GM12878 (cell line): ENCODE measurements at regions not wholly inside any gene's neighbourhood (a gene's known extent, or its start where the extent isn't known, plus 50 kb on each side); places are given as distances from the start of the nearest gene placed in this dataset.

Experiments
- ATAC-seq: fragments of 200-7000 bp; cut with Tn5 transposase; 3 replicates; pipeline ENCODE4 v1.9.1; 2020; ENCODE audit warnings: mild to moderate bottlenecking, moderate library complexity
- BruUV-seq: library from RNA; stranded (reverse); fragments of 400-500 nt; replicated peaks from 2 replicates; lab custom pipeline; 2021; lab: Mats Ljungman, UMichigan
- CTCF ChIA-PET: fragments of 300-600 bp; sonication (Branson Sonifier 250); formaldehyde crosslinking; extraction: SDS; loops from one replicate; lab custom pipeline; 2021; ENCODE audit warnings: inconsistent platforms; lab: Yijun Ruan, JAX
- POLR2A ChIA-PET: fragments of 350-600 bp; formaldehyde crosslinking; extraction: SDS; loops from one replicate; lab custom pipeline; 2021; ENCODE audit warnings: inconsistent platforms; lab: Charles Lee
- RAD21 ChIA-PET: fragments of 300-600 bp; sonication (Branson Sonifier 250); formaldehyde crosslinking; loops from one replicate; lab custom pipeline; 2023; ENCODE audit warnings: antibody characterized with exemption; ENCODE audit not compliant: unreplicated experiment; lab: Charles Lee
- SMC1A ChIA-PET: fragments of 300-600 bp; sonication (Branson Sonifier 250); formaldehyde crosslinking; loops from one replicate; lab custom pipeline; 2023; ENCODE audit not compliant: unreplicated experiment, uncharacterized antibody; lab: Charles Lee
- DNase-seq: peaks from one replicate; pipeline ENCODE4 v3.0.0-alpha.2; 2011; ENCODE audit warnings: low read depth, low spot score
- FAIRE-seq: peaks from 3 replicates; lab custom pipeline; 2011; peaks lifted over from hg19 to GRCh38; lab: Jason Lieb, UNC
- H2AFZ ChIP-seq: 2 replicates; pipeline ENCODE4 v1.6.0; 2011; ENCODE audit warnings: low read depth, low read length, control low read depth; ENCODE audit not compliant: control insufficient read depth
- H3K27ac ChIP-seq: 2 replicates; pipeline ENCODE4 v1.5.1; 2011; ENCODE audit warnings: control low read depth; ENCODE audit not compliant: control insufficient read depth, insufficient read depth
- H3K27me3 ChIP-seq, 2 experiments: replicated peaks in 1 of 2; 2 replicates each; pipeline versions ENCODE4 v1.6.0 to v1.6.1; 2011; ENCODE audit warnings: low read length in 1 of 2; ENCODE audit not compliant: control insufficient read depth in 2 of 2, insufficient read depth in 2 of 2
- H3K36me3 ChIP-seq, 2 experiments: 2 replicates each; pipeline ENCODE4 v1.5.1; 2011; ENCODE audit warnings: low read length in 1 of 2; ENCODE audit not compliant: control insufficient read depth in 2 of 2, insufficient read depth in 2 of 2
- H3K4me1 ChIP-seq: 2 replicates; pipeline ENCODE4 v1.6.1; 2011; ENCODE audit warnings: mild to moderate bottlenecking, low read length, moderate library complexity, mixed read lengths; ENCODE audit not compliant: control insufficient read depth, insufficient read depth
- H3K4me2 ChIP-seq: 2 replicates; pipeline ENCODE4 v1.6.0; 2011; ENCODE audit warnings: control low read depth; ENCODE audit not compliant: control insufficient read depth, insufficient read depth
- H3K4me3 ChIP-seq: fragments of 200-600 bp; sonication (generic); 2 replicates; pipeline ENCODE4 v1.5.1; 2016
- H3K79me2 ChIP-seq: 2 replicates; pipeline ENCODE4 v1.6.0; 2011; ENCODE audit warnings: low read length; ENCODE audit not compliant: control insufficient read depth, insufficient read depth
- H3K9ac ChIP-seq: 2 replicates; pipeline ENCODE4 v1.8.0; 2011; ENCODE audit warnings: low read length, control low read depth, mixed read lengths; ENCODE audit not compliant: control insufficient read depth, insufficient read depth
- H3K9me3 ChIP-seq: replicated peaks from 3 replicates; pipeline ENCODE4 v1.5.1; 2011; ENCODE audit warnings: mild to moderate bottlenecking, low read length; ENCODE audit not compliant: control insufficient read depth, insufficient read depth
- H4K20me1 ChIP-seq: 2 replicates; pipeline ENCODE4 v1.6.0; 2011; ENCODE audit not compliant: control insufficient read depth, insufficient read depth
- BCL11A ChIP-seq: IDR thresholded peaks from 2 replicates; pipeline ENCODE4 v1.6.1; 2011; ENCODE audit warnings: low read depth, low read length
- CHD1 ChIP-seq: IDR thresholded peaks from 2 replicates; pipeline ENCODE4 v1.6.1; 2012; ENCODE audit warnings: low read depth, low read length, improper control_type of control experiment
- GABPA ChIP-seq: IDR thresholded peaks from 2 replicates; pipeline ENCODE4 v1.6.1; 2014; ENCODE audit warnings: antibody characterized with exemption, low read depth, mild to moderate bottlenecking, inconsistent platforms
- MEF2B ChIP-seq: fragments of 450-650 bp; IDR thresholded peaks from 2 replicates; pipeline ENCODE4 v1.6.1; 2018; ENCODE audit warnings: mild to moderate bottlenecking, moderate library complexity; ENCODE audit not compliant: partially characterized antibody, poor library complexity, severe bottlenecking
- MTA3 ChIP-seq: IDR thresholded peaks from 2 replicates; pipeline ENCODE4 v1.6.1; 2012; ENCODE audit warnings: low read length, inconsistent platforms, borderline replicate concordance
- MYB ChIP-seq: fragments of 150-350 bp; IDR thresholded peaks from 2 replicates; pipeline ENCODE4 v1.6.1; 2014; ENCODE audit warnings: mild to moderate bottlenecking, low read depth, low read length, borderline replicate concordance
- POLR2AphosphoS2 ChIP-seq: IDR thresholded peaks from 2 replicates; pipeline ENCODE4 v1.6.1; 2011; ENCODE audit warnings: low read depth, mild to moderate bottlenecking, low read length, improper control_type of control experiment, moderate library complexity
- RUNX3 ChIP-seq: IDR thresholded peaks from 2 replicates; pipeline ENCODE4 v1.6.1; 2012; ENCODE audit warnings: low read length, inconsistent platforms
- SP1 ChIP-seq: IDR thresholded peaks from one replicate; pipeline ENCODE4 v1.6.1; 2011; ENCODE audit warnings: low read depth, low read length
- SREBF1 ChIP-seq: IDR thresholded peaks from 2 replicates; pipeline ENCODE4 v1.6.1; 2012; ENCODE audit warnings: mild to moderate bottlenecking, low read length
- STAT3 ChIP-seq: IDR thresholded peaks from 2 replicates; pipeline ENCODE4 v1.6.1; 2011; ENCODE audit warnings: low read depth, low read length, improper control_type of control experiment
- TCF3 ChIP-seq: IDR thresholded peaks from 2 replicates; pipeline ENCODE4 v1.6.1; 2012; ENCODE audit warnings: low read depth, mild to moderate bottlenecking, low read length, borderline replicate concordance; ENCODE audit not compliant: insufficient read depth
- YBX1 ChIP-seq: fragments of 450-650 bp; IDR thresholded peaks from 2 replicates; pipeline ENCODE4 v1.6.1; 2016; ENCODE audit warnings: antibody characterized with exemption
- ZNF207 ChIP-seq: fragments of 450-650 bp; IDR thresholded peaks from 2 replicates; pipeline ENCODE4 v1.6.1; 2014; ENCODE audit warnings: antibody characterized with exemption, mild to moderate bottlenecking, borderline replicate concordance
- WGBS: methylation state at CpG from one replicate; pipeline ENCODE4 v1.1.6; 2016; ENCODE audit warnings: low lambda C conversion rate; ENCODE audit not compliant: insufficient replicate concordance, insufficient coverage; ENCODE audit errors: missing lambda C conversion rate; 5-methylcytosine and 5-hydroxymethylcytosine counted together
- in situ Hi-C: fragments of 300-500 bp; cut with MboI; formaldehyde crosslinking; loops from 9 replicates; pipeline ENCODE4 v1.14.3; 2018; ENCODE audit warnings: mixed read lengths
- intact Hi-C: fragments of 100-400 bp; cut with micrococcal nuclease; formaldehyde crosslinking; loops from one replicate; pipeline ENCODE4 v1.14.2; 2022; ENCODE audit not compliant: unreplicated experiment

DNA sequence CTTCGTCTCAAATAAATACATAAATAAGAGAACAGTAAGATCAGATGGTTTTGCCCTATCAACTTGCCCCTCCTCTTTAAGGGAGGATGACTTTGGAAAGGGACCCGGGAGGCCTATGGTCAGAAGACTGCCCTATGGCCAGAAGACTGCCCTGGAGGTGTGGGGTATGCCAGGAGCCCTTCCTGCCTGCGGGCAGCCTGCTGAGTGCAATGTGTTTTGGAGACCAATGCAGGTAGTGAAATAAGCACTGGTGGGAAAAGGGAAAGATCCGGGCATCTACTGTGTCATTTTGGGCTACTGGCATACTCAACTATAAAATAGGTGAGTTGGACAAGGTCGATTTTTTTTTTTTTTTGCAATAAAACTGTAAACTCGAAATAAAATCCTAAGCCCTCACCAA, 129.8 kb upstream of the SLC34A2 start:
- intact Hi-C loops = no loop called here
- Histone ChIP-seq H3K27me3 (no peaks in the 10 kb centered on the region; a peak in 1 of 4 replicates), H3K27ac (no peak overlapping the region), H3K9ac (no peak overlapping the region), H3K36me3 (no peaks in the 10 kb centered on the region), H2AFZ (no peak overlapping the region), H3K9me3 (no peaks in the 10 kb centered on the region), H3K4me3 (no peak overlapping the region)
- FAIRE-seq = no peak
- no peak for TF ChIP-seq YBX1
- no peak for TF ChIP-seq MYB
- no peak for TF ChIP-seq ZNF207
- TF ChIP-seq GABPA = no peak
- TF ChIP-seq TCF3 = no peak
- TF ChIP-seq MEF2B = no peak
- TF ChIP-seq STAT3 = no peak
- TF ChIP-seq RUNX3 = no peak
- no peak for TF ChIP-seq SP1
- TF ChIP-seq POLR2AphosphoS2 = no peak
- no peak for TF ChIP-seq CHD1
- TF ChIP-seq MTA3 = no peak
- no peak for TF ChIP-seq SREBF1
- TF ChIP-seq BCL11A = no peak
- TF ChIP-seq, all 136 proteins: peak for 0
- ChIA-PET POLR2A (no interaction called here), RAD21 (interaction anchor here (0.5 kb wide), 1 partner anchor 21 kb away, joined by 3 read pairs; no protein-coding TSS in a partner anchor), SMC1A (interaction anchor here (0.7 kb wide), 1 partner anchor 14 kb away, joined by 3 read pairs; no protein-coding TSS in a partner anchor), CTCF (no interaction called here)
- 46% methylated on average over 6 of the region's 6 CpGs for WGBS
- no TSS peak for BruUV-seq
- ATAC-seq (no peak), DNase-seq (no peak)
- Histone ChIP-seq H3K79me2 (no peaks in the 10 kb centered on the region), H4K20me1 (no peaks in the 10 kb centered on the region), H3K4me2 (no peak overlapping the region), H3K4me1 (no peaks in the 10 kb centered on the region)
- in situ Hi-C loops = no loop called here
